AG04450 (cell line): ENCODE measurements at regions not wholly inside any gene's neighbourhood (a gene's known extent, or its start where the extent isn't known, plus 50 kb on each side); places are given as distances from the start of the nearest gene placed in this dataset. TPM values are rescaled to one million over a fixed set of nuclear protein-coding genes. Genes with fewer than 3 reads are reported as not detected.

ENCODE experiments used
- CTCF ChIA-PET: fragments of 300-600, 350-600 bp; formaldehyde crosslinking; extraction: SDS; loops from one replicate; lab custom pipeline; 2022; ENCODE audit warnings: antibody characterized with exemption, inconsistent platforms; lab: Charles Lee
- POLR2A ChIA-PET: fragments of 350-600 bp; formaldehyde crosslinking; extraction: SDS; loops from one replicate; lab custom pipeline; 2021; ENCODE audit warnings: antibody characterized with exemption, inconsistent platforms; lab: Yijun Ruan, JAX
- DNase-seq: peaks from one replicate; pipeline ENCODE4 v3.0.0-alpha.2; 2011; ENCODE audit warnings: low read depth, low spot score
- H3K27ac ChIP-seq: one replicate; pipeline ENCODE4 v1.5.1; 2012; ENCODE audit warnings: low read depth, low read length, control low read depth
- H3K27me3 ChIP-seq: one replicate; pipeline ENCODE4 v1.6.0; 2012; ENCODE audit warnings: low read length; ENCODE audit not compliant: control insufficient read depth, insufficient read depth
- H3K4me3 ChIP-seq: 2 replicates; pipeline ENCODE4 v1.5.1; 2011; ENCODE audit warnings: mild to moderate bottlenecking, low read depth, low read length, control low read depth
- H3K9me3 ChIP-seq: 2 replicates; pipeline ENCODE4 v1.5.1; 2012; ENCODE audit warnings: low read length; ENCODE audit not compliant: control insufficient read depth, insufficient read depth
- CTCF ChIP-seq: IDR thresholded peaks from 2 replicates; pipeline ENCODE4 v1.5.1; 2011; ENCODE audit warnings: low read depth, low read length, control low read depth, inconsistent platforms
- small RNA-seq: library from RNA; depleted of rRNA; stranded (forward); fragments of <200 nt; gene quantifications from one replicate; pipeline ENCODE3, GENCODE V24; 2012; ENCODE audit warnings: low read depth; ENCODE audit not compliant: insufficient read length

- TF ChIP-seq CTCF: no peak
- POLR2A ChIA-PET: no interaction called here
- H3K4me3 ChIP-seq: no peak overlapping the region
- CTCF ChIA-PET: interaction anchor here (0.5 to 0.9 kb wide), 4 partner anchors 11 to 281 kb away, joined by 3 to 4 read pairs (median 4); no protein-coding TSS in a partner anchor
- DNase-seq: no peak
- no peaks in the 10 kb centered on the region for H3K9me3 ChIP-seq
- H3K27me3 ChIP-seq: no peaks in the 10 kb centered on the region
- no peak overlapping the region for H3K27ac ChIP-seq
These were observed 50.0 kb upstream of the PTPN1 start for GRCh38 chr20:50460115-50460607.

Small RNAs in the stretch of these regions (small RNA-seq; reads per million reads assigned to genes)
- not detected for gene RN7SL636P
